Naive B cell (primary cell): ENCODE measurements at regions not wholly inside any gene's neighbourhood (a gene's known extent, or its start where the extent isn't known, plus 50 kb on each side); places are given as distances from the start of the nearest gene placed in this dataset.

Experiments used
- ATAC-seq, 2 donors: fragments of 150-1000 bp; cut with Tn5 transposase; 2 replicates each; pipeline ENCODE4 v1.10.0; 2021; ENCODE audit warnings: low read depth in 2 of 2, mild to moderate bottlenecking in 2 of 2, moderate library complexity in 2 of 2
- DNase-seq: peaks from one replicate; pipeline ENCODE4 v3.0.0; 2022
- H3K27ac Mint-ChIP-seq, 6 donors: one replicate each; pipeline ENCODE4 v1.8.0; 2020 to 2022; ENCODE audit warnings: mild to moderate bottlenecking in 6 of 6, mixed read lengths in 6 of 6, moderate library complexity in 5 of 6, inconsistent platforms in 2 of 6
- H3K27me3 Mint-ChIP-seq, 3 donors: one replicate each; pipeline ENCODE4 v1.8.0; 2021 to 2022; ENCODE audit warnings: mixed read lengths in 3 of 3, mild to moderate bottlenecking in 1 of 3
- H3K36me3 Mint-ChIP-seq, 2 donors: one replicate each; pipeline ENCODE4 v1.8.0; 2020 to 2022; ENCODE audit warnings: mixed read lengths in 2 of 2, inconsistent platforms in 1 of 2, mild to moderate bottlenecking in 1 of 2
- H3K4me1 Mint-ChIP-seq, 3 donors: one replicate each; pipeline ENCODE4 v1.8.0; 2020 to 2022; ENCODE audit warnings: mixed read lengths in 3 of 3, inconsistent platforms in 1 of 3, mild to moderate bottlenecking in 1 of 3, moderate library complexity in 1 of 3
- H3K4me3 Mint-ChIP-seq, 8 donors: one replicate each; pipeline ENCODE4 v1.8.0; 2020 to 2022; ENCODE audit warnings: mild to moderate bottlenecking in 8 of 8, mixed read lengths in 8 of 8, moderate library complexity in 8 of 8, inconsistent platforms in 2 of 8
- H3K9me3 Mint-ChIP-seq, 7 donors: one replicate each; pipeline ENCODE4 v1.8.0; 2020 to 2022; ENCODE audit warnings: mixed read lengths in 7 of 7, mild to moderate bottlenecking in 5 of 7, inconsistent platforms in 2 of 7, moderate library complexity in 1 of 7

- no peaks in the 10 kb centered on the region for H3K4me1 Mint-ChIP-seq
- peaks cover 0 to 14% (median 2%) of the 10 kb centered on the region in 7 donors for H3K9me3 Mint-ChIP-seq
- no peak overlapping the region for H3K4me3 Mint-ChIP-seq
- DNase-seq = no peak
- no peaks in the 10 kb centered on the region for H3K36me3 Mint-ChIP-seq
- no peak for ATAC-seq
- peaks cover 0 to 5% (median 0%) of the 10 kb centered on the region in 3 donors for H3K27me3 Mint-ChIP-seq
- H3K27ac Mint-ChIP-seq = peak overlapping the region in 1 of 6 donors; percentile 14
These were observed 194.4 kb upstream of the LDB2 start for GRCh38 chr4:17092736-17093437.

- no peaks in the 10 kb centered on the region for H3K36me3 Mint-ChIP-seq
- H3K4me1 Mint-ChIP-seq = no peaks in the 10 kb centered on the region
- DNase-seq (no peak), ATAC-seq (no peak)
- no peaks in the 10 kb centered on the region for H3K27me3 Mint-ChIP-seq
- no peak overlapping the region for H3K27ac Mint-ChIP-seq
- no peak overlapping the region for H3K4me3 Mint-ChIP-seq
- peaks cover 0 to 9% (median 2%) of the 10 kb centered on the region in 7 donors for H3K9me3 Mint-ChIP-seq
These were observed 192.7 kb upstream of the LDB2 start for GRCh38 chr4:17091104-17091503.

- H3K4me1 Mint-ChIP-seq = no peaks in the 10 kb centered on the region
- no peak for ATAC-seq
- peaks cover 0 to 9% (median 5%) of the 10 kb centered on the region in 7 donors for H3K9me3 Mint-ChIP-seq
- no peak for DNase-seq
- H3K4me3 Mint-ChIP-seq = no peak overlapping the region
- H3K36me3 Mint-ChIP-seq = no peaks in the 10 kb centered on the region
- no peaks in the 10 kb centered on the region for H3K27me3 Mint-ChIP-seq
- no peak overlapping the region for H3K27ac Mint-ChIP-seq
These were observed 191.6 kb upstream of the LDB2 start for GRCh38 chr4:17090063-17090462.

GRCh38 chr4:17085416-17085815 lies 187.0 kb upstream of the LDB2 start:
- no peak for DNase-seq
- H3K27me3 Mint-ChIP-seq = no peaks in the 10 kb centered on the region

GRCh38 chr4:17082186-17082585 lies 183.7 kb upstream of the LDB2 start:
- Mint-ChIP-seq H3K27ac (no peak overlapping the region), H3K36me3 (no peaks in the 10 kb centered on the region), H3K27me3 (no peaks in the 10 kb centered on the region), H3K9me3 (peaks cover 0 to 12% (median 2%) of the 10 kb centered on the region in 7 donors), H3K4me1 (no peaks in the 10 kb centered on the region), H3K4me3 (no peak overlapping the region)
- no peak for ATAC-seq
- DNase-seq = no peak

More at GRCh38 chr4:17085416-17085815, 187.0 kb upstream of the LDB2 start:
- H3K4me3 Mint-ChIP-seq = no peak overlapping the region
- H3K4me1 Mint-ChIP-seq = no peaks in the 10 kb centered on the region
- peak overlapping the region in 1 of 6 donors; percentile 49 for H3K27ac Mint-ChIP-seq
- H3K36me3 Mint-ChIP-seq = no peaks in the 10 kb centered on the region
- H3K9me3 Mint-ChIP-seq = peaks cover 0 to 12% (median 4%) of the 10 kb centered on the region in 7 donors
- no peak for ATAC-seq

GRCh38 chr4:17081179-17081578 lies 182.7 kb upstream of the LDB2 start:
- H3K27ac Mint-ChIP-seq = no peak overlapping the region
- H3K4me1 Mint-ChIP-seq = no peaks in the 10 kb centered on the region
- H3K4me3 Mint-ChIP-seq = peak overlapping the region in 1 of 8 donors; percentile 76
- no peak for ATAC-seq
- DNase-seq = no peak
- no peaks in the 10 kb centered on the region for H3K36me3 Mint-ChIP-seq
- no peaks in the 10 kb centered on the region for H3K27me3 Mint-ChIP-seq
- peaks cover 0 to 7% (median 2%) of the 10 kb centered on the region in 7 donors for H3K9me3 Mint-ChIP-seq

- Mint-ChIP-seq H3K36me3 (no peaks in the 10 kb centered on the region), H3K27ac (no peak overlapping the region), H3K9me3 (peaks cover 0 to 4% (median 0%) of the 10 kb centered on the region in 7 donors), H3K4me3 (no peak overlapping the region), H3K4me1 (no peaks in the 10 kb centered on the region), H3K27me3 (peaks cover 0 to 4% (median 0%) of the 10 kb centered on the region in 3 donors)
- ATAC-seq = no peak
- no peak for DNase-seq
These were observed 178.7 kb upstream of the LDB2 start for GRCh38 chr4:17077105-17077504.

GRCh38 chr4:17072483-17072882 lies 174.0 kb upstream of the LDB2 start:
- Mint-ChIP-seq H3K27ac (no peak overlapping the region), H3K27me3 (peaks cover 0 to 4% (median 0%) of the 10 kb centered on the region in 3 donors), H3K36me3 (no peaks in the 10 kb centered on the region), H3K4me3 (no peak overlapping the region), H3K4me1 (no peaks in the 10 kb centered on the region), H3K9me3 (peaks cover 0 to 4% (median 0%) of the 10 kb centered on the region in 7 donors)
- ATAC-seq (no peak), DNase-seq (no peak)

GRCh38 chr4:17068891-17069290 lies 170.4 kb upstream of the LDB2 start:
- ATAC-seq (no peak), DNase-seq (no peak)
- no peak overlapping the region for H3K27ac Mint-ChIP-seq
- H3K4me3 Mint-ChIP-seq = no peak overlapping the region
- no peaks in the 10 kb centered on the region for H3K27me3 Mint-ChIP-seq
- H3K36me3 Mint-ChIP-seq = no peaks in the 10 kb centered on the region
- H3K9me3 Mint-ChIP-seq = peaks cover 0 to 6% (median 0%) of the 10 kb centered on the region in 7 donors
- no peaks in the 10 kb centered on the region for H3K4me1 Mint-ChIP-seq

GRCh38 chr4:17068392-17068791 lies 169.9 kb upstream of the LDB2 start:
- DNase-seq (no peak), ATAC-seq (no peak)
- H3K27me3 Mint-ChIP-seq = no peaks in the 10 kb centered on the region
- H3K27ac Mint-ChIP-seq = no peak overlapping the region
- H3K4me1 Mint-ChIP-seq = no peaks in the 10 kb centered on the region
- H3K9me3 Mint-ChIP-seq = peaks cover 0 to 6% (median 0%) of the 10 kb centered on the region in 7 donors
- no peaks in the 10 kb centered on the region for H3K36me3 Mint-ChIP-seq
- H3K4me3 Mint-ChIP-seq = no peak overlapping the region

GRCh38 chr4:17066972-17067371 lies 168.5 kb upstream of the LDB2 start:
- no peak overlapping the region for H3K4me3 Mint-ChIP-seq
- ATAC-seq (no peak), DNase-seq (no peak)
- H3K9me3 Mint-ChIP-seq = peaks cover 0 to 6% (median 2%) of the 10 kb centered on the region in 7 donors
- no peak overlapping the region for H3K27ac Mint-ChIP-seq
- H3K27me3 Mint-ChIP-seq = no peaks in the 10 kb centered on the region
- H3K36me3 Mint-ChIP-seq = no peaks in the 10 kb centered on the region
- no peaks in the 10 kb centered on the region for H3K4me1 Mint-ChIP-seq

- DNase-seq (no peak), ATAC-seq (no peak)
- H3K9me3 Mint-ChIP-seq = peaks cover 0 to 6% (median 4%) of the 10 kb centered on the region in 7 donors
- H3K36me3 Mint-ChIP-seq = no peaks in the 10 kb centered on the region
- H3K27me3 Mint-ChIP-seq = no peaks in the 10 kb centered on the region
- no peak overlapping the region for H3K4me3 Mint-ChIP-seq
- no peak overlapping the region for H3K27ac Mint-ChIP-seq
- H3K4me1 Mint-ChIP-seq = no peaks in the 10 kb centered on the region
These were observed 167.8 kb upstream of the LDB2 start for GRCh38 chr4:17066236-17066635.

GRCh38 chr4:17065821-17066220 lies 167.4 kb upstream of the LDB2 start:
- DNase-seq (no peak), ATAC-seq (no peak)
- H3K9me3 Mint-ChIP-seq = peaks cover 0 to 6% (median 4%) of the 10 kb centered on the region in 7 donors
- no peak overlapping the region for H3K4me3 Mint-ChIP-seq
- no peak overlapping the region for H3K27ac Mint-ChIP-seq
- no peaks in the 10 kb centered on the region for H3K36me3 Mint-ChIP-seq
- no peaks in the 10 kb centered on the region for H3K4me1 Mint-ChIP-seq
- H3K27me3 Mint-ChIP-seq = no peaks in the 10 kb centered on the region

GRCh38 chr4:17064959-17065358 lies 166.5 kb upstream of the LDB2 start:
- Mint-ChIP-seq H3K4me1 (no peaks in the 10 kb centered on the region), H3K27ac (no peak overlapping the region), H3K27me3 (no peaks in the 10 kb centered on the region), H3K36me3 (no peaks in the 10 kb centered on the region), H3K4me3 (no peak overlapping the region), H3K9me3 (peaks cover 0 to 11% (median 4%) of the 10 kb centered on the region in 7 donors)
- ATAC-seq (no peak), DNase-seq (no peak)
